ENCODE measurements at regions not wholly inside any gene's neighbourhood (a gene's known extent, or its start where the extent isn't known, plus 50 kb on each side); places are given as distances from the start of the nearest gene placed in this dataset.

DNA sequence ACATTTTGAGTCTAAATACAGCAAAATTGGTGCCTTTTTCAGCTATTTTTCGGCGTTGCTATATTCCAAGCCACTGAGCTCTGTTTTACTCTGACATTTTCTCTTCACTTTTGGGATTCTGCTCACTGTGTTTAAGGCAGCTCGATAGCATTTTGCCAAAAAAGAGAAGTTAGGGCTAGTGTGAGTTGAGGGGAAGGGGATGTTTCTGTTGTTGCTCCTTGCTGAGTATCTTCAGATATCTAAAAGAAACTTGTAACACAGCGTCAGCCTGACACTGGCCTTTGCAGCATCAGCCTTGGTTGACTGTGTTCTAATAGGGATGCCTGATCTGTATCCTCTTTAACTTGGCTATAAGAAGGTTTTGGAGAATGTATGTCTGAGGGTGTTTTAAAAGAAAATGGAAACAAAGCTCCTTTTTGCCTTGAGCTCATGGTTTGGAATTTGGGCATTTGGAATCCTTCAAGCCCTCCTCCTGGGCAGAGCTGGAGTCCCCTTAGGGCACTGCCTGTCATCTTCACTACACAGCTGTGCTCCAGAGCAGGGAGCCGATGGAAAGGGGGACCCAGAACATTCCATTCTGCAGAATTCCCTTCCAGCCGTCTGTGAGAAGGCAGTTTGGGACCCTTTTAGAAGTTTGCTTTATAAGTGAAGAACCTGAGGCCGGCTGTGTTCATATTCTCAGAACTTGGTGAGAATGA is 63.0 kb downstream of the EXOSC2 start:
- CTCF ChIA-PET, result interaction anchor here (0.7 to 1.3 kb wide), 4 partner anchors 12 to 135 kb away, joined by 3 to 5 read pairs (median 4); no protein-coding TSS in a partner anchor
- Histone ChIP-seq H3K36me3 (ENCODE audit: control insufficient read depth in 2 of 2, insufficient read depth in 2 of 2, low read length in 1 of 2) (no peaks in the 10 kb centered on the region), H3K27ac (ENCODE audit: control insufficient read depth, insufficient read depth) (peak overlapping the region; percentile 24), H2AFZ (ENCODE audit: control insufficient read depth, low read depth, low read length) (no peak overlapping the region), H4K20me1 (ENCODE audit: control insufficient read depth, insufficient read depth) (no peaks in the 10 kb centered on the region), H3K9ac (ENCODE audit: control insufficient read depth, insufficient read depth, low read length) (no peak overlapping the region), H3K79me2 (ENCODE audit: control insufficient read depth, insufficient read depth, low read length) (peaks cover 7% of the 10 kb centered on the region), H3K4me2 (ENCODE audit: control insufficient read depth, insufficient read depth) (peak overlapping the region; percentile 29; the same call in 1 of the 2 replicates), H3K4me1 (ENCODE audit: control insufficient read depth, insufficient read depth, low read length) (peaks cover 18% of the 10 kb centered on the region), H3K4me3 (no peak overlapping the region), H3K9me3 (replicated peaks; ENCODE audit: control insufficient read depth, insufficient read depth, low read length) (no peaks in the 10 kb centered on the region), H3K27me3 (replicated peaks in 1 of 2; ENCODE audit: control insufficient read depth in 2 of 2, insufficient read depth in 2 of 2, low read length in 1 of 2) (no peaks in the 10 kb centered on the region)
- TF ChIP-seq ZBED1 (IDR thresholded peaks at IDR 0.05; ENCODE audit: borderline replicate concordance) (no peak), HDAC6 (IDR thresholded peaks at IDR 0.05; ENCODE audit: unreplicated experiment) (no peak), CBX5 (IDR thresholded peaks at IDR 0.05; ENCODE audit: low read depth) (no peak), POU2F2 (IDR thresholded peaks at IDR 0.05; ENCODE audit: borderline replicate concordance, low read depth, low read length) (no peak), CHD1 (IDR thresholded peaks at IDR 0.05; ENCODE audit: low read depth, low read length) (no peak), CBFB (IDR thresholded peaks at IDR 0.05; ENCODE audit: low read depth) (no peak), MTA3 (IDR thresholded peaks at IDR 0.05; ENCODE audit: borderline replicate concordance, low read length) (no peak), EED (IDR thresholded peaks at IDR 0.05; ENCODE audit: low read depth) (no peak), EP300 (IDR thresholded peaks at IDR 0.05; ENCODE audit: borderline replicate concordance in 1 of 2, control insufficient read depth in 1 of 2, low read depth in 2 of 2, low read length in 2 of 2) (no peak), KAT2A (conservative IDR thresholded peaks at IDR 0.05; ENCODE audit: control insufficient read depth, low read depth, low read length) (no peak), TARDBP (IDR thresholded peaks at IDR 0.05; ENCODE audit: borderline replicate concordance) (no peak), PAX5 (IDR thresholded peaks at IDR 0.05; ENCODE audit: borderline replicate concordance, low read depth, low read length) (no peak), DPF2 (IDR thresholded peaks at IDR 0.05) (no peak)
- TF ChIP-seq, protein P1, sequence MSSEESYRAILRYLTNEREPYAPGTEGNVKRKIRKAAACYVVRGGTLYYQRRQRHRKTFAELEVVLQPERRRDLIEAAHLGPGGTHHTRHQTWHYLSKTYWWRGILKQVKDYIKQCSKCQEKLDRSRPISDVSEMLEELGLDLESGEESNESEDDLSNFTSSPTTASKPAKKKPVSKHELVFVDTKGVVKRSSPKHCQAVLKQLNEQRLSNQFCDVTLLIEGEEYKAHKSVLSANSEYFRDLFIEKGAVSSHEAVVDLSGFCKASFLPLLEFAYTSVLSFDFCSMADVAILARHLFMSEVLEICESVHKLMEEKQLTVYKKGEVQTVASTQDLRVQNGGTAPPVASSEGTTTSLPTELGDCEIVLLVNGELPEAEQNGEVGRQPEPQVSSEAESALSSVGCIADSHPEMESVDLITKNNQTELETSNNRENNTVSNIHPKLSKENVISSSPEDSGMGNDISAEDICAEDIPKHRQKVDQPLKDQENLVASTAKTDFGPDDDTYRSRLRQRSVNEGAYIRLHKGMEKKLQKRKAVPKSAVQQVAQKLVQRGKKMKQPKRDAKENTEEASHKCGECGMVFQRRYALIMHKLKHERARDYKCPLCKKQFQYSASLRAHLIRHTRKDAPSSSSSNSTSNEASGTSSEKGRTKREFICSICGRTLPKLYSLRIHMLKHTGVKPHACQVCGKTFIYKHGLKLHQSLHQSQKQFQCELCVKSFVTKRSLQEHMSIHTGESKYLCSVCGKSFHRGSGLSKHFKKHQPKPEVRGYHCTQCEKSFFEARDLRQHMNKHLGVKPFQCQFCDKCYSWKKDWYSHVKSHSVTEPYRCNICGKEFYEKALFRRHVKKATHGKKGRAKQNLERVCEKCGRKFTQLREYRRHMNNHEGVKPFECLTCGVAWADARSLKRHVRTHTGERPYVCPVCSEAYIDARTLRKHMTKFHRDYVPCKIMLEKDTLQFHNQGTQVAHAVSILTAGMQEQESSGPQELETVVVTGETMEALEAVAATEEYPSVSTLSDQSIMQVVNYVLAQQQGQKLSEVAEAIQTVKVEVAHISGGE (CRISPR knock-in tag; IDR thresholded peaks at IDR 0.05), result no peak
- TF ChIP-seq, protein P2, sequence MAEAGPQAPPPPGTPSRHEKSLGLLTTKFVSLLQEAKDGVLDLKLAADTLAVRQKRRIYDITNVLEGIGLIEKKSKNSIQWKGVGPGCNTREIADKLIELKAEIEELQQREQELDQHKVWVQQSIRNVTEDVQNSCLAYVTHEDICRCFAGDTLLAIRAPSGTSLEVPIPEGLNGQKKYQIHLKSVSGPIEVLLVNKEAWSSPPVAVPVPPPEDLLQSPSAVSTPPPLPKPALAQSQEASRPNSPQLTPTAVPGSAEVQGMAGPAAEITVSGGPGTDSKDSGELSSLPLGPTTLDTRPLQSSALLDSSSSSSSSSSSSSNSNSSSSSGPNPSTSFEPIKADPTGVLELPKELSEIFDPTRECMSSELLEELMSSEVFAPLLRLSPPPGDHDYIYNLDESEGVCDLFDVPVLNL (IDR thresholded peaks at IDR 0.05; ENCODE audit: low read depth, low read length), result no peak
- no peak for DNase-seq (ENCODE audit: low read depth, low spot score)
- RAD21 ChIA-PET (ENCODE audit: unreplicated experiment), result interaction anchor here (0.8 to 1.5 kb wide), 3 partner anchors 10 to 109 kb away, joined by 3 to 5 read pairs (median 3); no protein-coding TSS in a partner anchor
- intact Hi-C loops (cut with micrococcal nuclease; ENCODE audit: unreplicated experiment), result no loop called here
- ATAC-seq, result no peak; the same call in 2 of the 3 replicates
- POLR2A ChIA-PET, result interaction anchor here (0.7 to 1.0 kb wide), 2 partner anchors 41 to 616 kb away, joined by 5 to 9 read pairs; no protein-coding TSS in a partner anchor
- WGBS (ENCODE audit: insufficient coverage, insufficient replicate concordance, low lambda C conversion rate, missing lambda C conversion rate), result 70% methylated on average over 7 of the region's 7 CpGs
- BruUV-seq (replicated peaks), result no TSS peak
- peak; percentile 78 for FAIRE-seq
- in situ Hi-C loops (cut with MboI), result no loop called here
- SMC1A ChIA-PET (ENCODE audit: uncharacterized antibody, unreplicated experiment), result interaction anchor here (0.7 to 2.2 kb wide), 9 partner anchors 10 to 171 kb away, joined by 3 to 9 read pairs (median 3); no protein-coding TSS in a partner anchor

Measured in GM12878 (cell line).